ENCODE measurements at regions not wholly inside any gene's neighbourhood (a gene's known extent, or its start where the extent isn't known, plus 50 kb on each side); places are given as distances from the start of the nearest gene placed in this dataset.

- Histone ChIP-seq H3K27ac (no peak overlapping the region), H3K4me3 (no peak overlapping the region)
- DNase-seq (ENCODE audit: low spot score): no peak
- no peak for TF ChIP-seq CTCF (IDR thresholded peaks at IDR 0.05)
Measured at GRCh38 chr3:137926991-137927390, 83.0 kb upstream of the CLDN18 start.

DNA sequence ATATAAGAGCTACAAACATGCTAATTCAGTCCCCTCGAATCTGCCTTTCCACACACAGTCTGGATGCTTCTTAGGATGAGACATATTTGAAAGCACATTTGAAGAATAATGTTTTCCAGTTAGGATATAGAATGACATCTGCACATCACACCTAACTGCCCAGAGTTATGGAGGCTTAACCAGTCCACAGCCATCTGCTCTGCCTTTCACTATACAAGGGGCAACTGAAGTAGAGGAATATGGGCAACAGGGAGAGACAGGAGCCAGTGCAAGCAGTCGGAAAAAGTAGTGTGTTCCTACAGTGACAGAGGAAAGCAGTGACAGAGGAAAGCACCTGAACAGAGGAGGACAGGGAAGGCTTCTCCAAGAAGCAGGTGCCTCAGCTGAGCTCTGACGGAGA is 79.0 kb upstream of the CLDN18 start:
- no peak overlapping the region for H3K4me3 ChIP-seq
- no peak for DNase-seq (ENCODE audit: low spot score)
- TF ChIP-seq CTCF (IDR thresholded peaks at IDR 0.05): no peak
- H3K27ac ChIP-seq: no peak overlapping the region

- no peak for TF ChIP-seq CTCF (IDR thresholded peaks at IDR 0.05)
- DNase-seq (ENCODE audit: low spot score): no peak
- H3K4me3 ChIP-seq: no peak overlapping the region
- H3K27ac ChIP-seq: no peak overlapping the region
Measured at GRCh38 chr3:137938876-137939275, 71.1 kb upstream of the CLDN18 start.

- Histone ChIP-seq H3K4me3 (no peak overlapping the region), H3K27ac (no peak overlapping the region)
- no peak for TF ChIP-seq CTCF (IDR thresholded peaks at IDR 0.05)
- no peak for DNase-seq (ENCODE audit: low spot score)
Measured at GRCh38 chr3:137944593-137944992, 65.4 kb upstream of the CLDN18 start.

GRCh38 chr3:137946356-137946973 is 63.5 kb upstream of the CLDN18 start:
- peak; percentile 63 for TF ChIP-seq CTCF (IDR thresholded peaks at IDR 0.05)
- Histone ChIP-seq H3K27ac (no peak overlapping the region), H3K4me3 (no peak overlapping the region)
- DNase-seq (ENCODE audit: low spot score): no peak

- H3K4me3 ChIP-seq: no peak overlapping the region
- no peak for TF ChIP-seq CTCF (IDR thresholded peaks at IDR 0.05)
- no peak overlapping the region for H3K27ac ChIP-seq
- no peak for DNase-seq (ENCODE audit: low spot score)
Measured at GRCh38 chr3:137947117-137947516, 62.8 kb upstream of the CLDN18 start.

GRCh38 chr3:137948400-137949072 is 61.4 kb upstream of the CLDN18 start:
- DNase-seq (ENCODE audit: low spot score): no peak
- Histone ChIP-seq H3K4me3 (no peak overlapping the region), H3K27ac (no peak overlapping the region)
- TF ChIP-seq CTCF (IDR thresholded peaks at IDR 0.05): no peak
